Middle frontal gyrus (tissue), 1 donor: ENCODE measurements at regions not wholly inside any gene's neighbourhood (a gene's known extent, or its start where the extent isn't known, plus 50 kb on each side); places are given as distances from the start of the nearest gene placed in this dataset.
"Not testable (repeated sequence)": the region's sequence is repeated elsewhere in the genome, so short reads cannot be mapped to it uniquely, and the experiment has no call there.

ENCODE experiments used
- DNase-seq: peaks from one replicate; pipeline ENCODE4 v3.0.0-alpha.2; 2015; ENCODE audit warnings: low spot score; ENCODE audit errors: extremely low spot score

- no peak for DNase-seq
These were observed 338.3 kb downstream of the ETV1 start for GRCh38 chr7:13651167-13651566.

- DNase-seq = no peak
These were observed 333.1 kb downstream of the ETV1 start for GRCh38 chr7:13656330-13656729.

DNA sequence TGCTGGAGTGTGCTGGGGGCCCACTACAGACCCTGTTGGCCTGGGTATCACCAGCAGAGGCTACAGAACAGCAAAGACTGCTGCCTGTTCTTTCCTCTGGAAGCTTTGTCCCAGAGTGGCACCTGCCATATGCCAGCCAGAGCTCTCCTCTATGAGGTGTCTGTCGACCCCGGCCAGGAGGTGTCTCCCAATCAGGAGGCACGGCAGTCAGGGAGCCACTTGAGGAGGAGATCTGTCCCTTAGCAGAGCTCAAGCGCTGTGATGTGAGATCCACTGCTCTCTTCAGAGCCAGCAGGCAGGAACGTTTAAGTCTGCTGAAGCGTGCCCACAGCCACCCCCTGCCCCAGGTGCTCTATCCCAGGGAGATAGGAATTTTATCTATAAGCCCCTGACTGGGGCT lies 316.2 kb downstream of the ETV1 start:
- no peak for DNase-seq

- no peak for DNase-seq
These were observed 306.8 kb downstream of the ETV1 start for GRCh38 chr7:13682626-13683025.

GRCh38 chr7:13687500-13687899 lies 302.0 kb downstream of the ETV1 start:
- no peak for DNase-seq

DNA sequence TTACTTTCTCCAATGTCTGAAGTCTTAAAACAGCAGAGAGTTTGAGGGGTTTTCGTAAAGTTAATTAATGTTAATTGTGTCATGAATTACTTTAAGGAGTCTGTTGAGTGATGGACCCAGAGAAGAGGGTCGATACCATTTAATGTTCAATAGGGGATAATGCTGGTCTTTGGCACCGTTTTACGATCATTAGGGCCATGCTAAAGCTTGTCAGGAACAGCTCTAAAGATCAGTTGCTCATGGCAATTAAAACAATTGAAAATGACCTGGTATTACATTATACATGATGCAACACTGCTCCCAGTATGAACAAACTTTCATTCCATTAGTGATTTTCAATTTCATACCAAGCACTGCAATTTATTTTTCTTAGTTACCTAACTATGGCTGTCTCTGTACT lies 296.9 kb downstream of the ETV1 start:
- no peak for DNase-seq

DNA sequence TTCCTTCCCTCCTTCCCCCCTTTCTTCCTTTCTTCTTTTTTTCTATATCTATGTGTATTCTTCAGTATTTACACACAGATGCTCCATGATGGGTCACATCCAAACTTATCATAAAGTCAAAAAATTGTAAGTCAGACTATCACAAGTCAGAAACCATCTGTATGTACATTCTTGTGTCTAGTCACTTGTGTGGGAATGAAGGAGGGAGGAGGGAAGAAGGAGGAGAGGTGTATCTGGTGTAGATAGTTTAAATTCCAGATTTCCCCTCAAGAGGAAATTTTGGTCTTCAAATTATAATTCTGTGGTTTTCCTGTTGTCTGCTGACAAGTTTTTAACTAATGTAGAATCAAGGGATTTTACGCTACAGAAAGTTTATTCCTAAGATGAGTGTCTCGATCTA lies 287.2 kb downstream of the ETV1 start:
- DNase-seq = no peak

GRCh38 chr7:13708670-13709069 lies 280.8 kb downstream of the ETV1 start:
- DNase-seq = no peak

DNA sequence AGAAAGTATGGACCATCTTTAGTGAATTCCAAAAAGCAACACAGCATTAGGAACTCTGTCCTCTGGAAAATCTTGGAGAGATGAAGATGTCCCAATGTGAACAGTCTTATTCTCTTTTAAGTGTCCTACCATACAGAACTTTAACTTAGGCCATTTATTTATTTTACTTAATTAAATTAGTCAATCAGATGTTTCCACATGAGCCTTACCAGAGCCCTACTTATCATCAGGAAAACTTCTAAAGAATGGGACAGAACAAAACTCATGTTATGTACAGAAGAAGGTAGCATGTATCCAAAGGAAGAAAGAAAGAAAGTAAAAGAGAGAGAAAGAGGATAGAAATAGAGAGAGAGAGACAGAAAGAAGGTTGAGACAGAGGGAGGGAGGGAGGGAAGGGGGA lies 276.4 kb downstream of the ETV1 start:
- DNase-seq = no peak

- no peak for DNase-seq
These were observed 273.9 kb downstream of the ETV1 start for GRCh38 chr7:13715534-13715933.

- no peak for DNase-seq
These were observed 272.4 kb downstream of the ETV1 start for GRCh38 chr7:13717031-13717430.

- DNase-seq = no peak
These were observed 265.1 kb downstream of the ETV1 start for GRCh38 chr7:13724191-13724976.

DNA sequence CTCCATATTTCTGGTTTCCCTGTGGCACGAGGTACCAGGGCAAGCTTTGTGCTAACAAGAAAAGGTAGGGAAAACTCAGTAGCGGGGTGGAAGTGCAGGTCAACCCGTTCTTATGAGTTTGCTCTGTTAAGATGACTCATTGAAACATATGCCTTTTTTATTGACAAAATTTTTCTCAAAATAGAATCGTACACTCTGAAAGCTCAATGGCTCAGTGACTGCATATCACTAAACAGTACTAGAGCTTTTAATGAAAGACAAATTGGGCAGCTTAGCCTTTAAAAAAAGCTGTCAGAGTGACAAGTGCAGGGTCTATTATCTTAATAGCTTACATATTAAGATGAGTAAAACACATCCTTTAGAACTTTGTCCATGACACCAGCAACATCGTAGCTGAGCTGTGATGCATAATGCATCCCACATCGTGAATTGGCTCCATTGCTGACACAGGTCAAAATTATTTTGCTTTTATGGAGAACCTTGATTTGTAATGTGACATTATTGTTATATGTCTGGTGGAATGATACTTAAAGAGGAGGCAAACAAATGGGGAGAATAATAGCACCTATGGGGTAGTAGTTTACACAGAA lies 264.4 kb downstream of the ETV1 start:
- DNase-seq = no peak

GRCh38 chr7:13725591-13725990 lies 263.9 kb downstream of the ETV1 start:
- no peak for DNase-seq

DNA sequence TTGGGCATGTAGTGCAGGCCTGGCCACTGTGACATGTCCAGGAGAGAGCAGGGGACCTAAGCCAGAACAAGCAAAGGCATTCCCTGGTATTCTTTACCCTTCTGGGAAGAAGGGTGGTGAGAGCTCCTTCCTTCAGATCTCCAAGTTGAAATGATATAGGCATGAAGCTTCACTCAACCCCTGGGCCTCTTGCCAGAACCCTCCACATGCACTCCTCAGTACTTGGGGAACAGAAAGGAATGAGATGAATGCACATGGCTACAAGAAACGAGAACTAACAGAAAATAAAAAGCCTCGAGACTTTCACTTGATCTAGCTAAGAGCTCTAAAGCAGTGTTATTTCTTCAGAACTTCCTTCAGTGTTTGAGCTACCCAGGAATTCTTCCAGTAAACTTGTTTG lies 262.2 kb downstream of the ETV1 start:
- DNase-seq = no peak

- no peak for DNase-seq
These were observed 261.7 kb downstream of the ETV1 start for GRCh38 chr7:13727751-13728150.

DNA sequence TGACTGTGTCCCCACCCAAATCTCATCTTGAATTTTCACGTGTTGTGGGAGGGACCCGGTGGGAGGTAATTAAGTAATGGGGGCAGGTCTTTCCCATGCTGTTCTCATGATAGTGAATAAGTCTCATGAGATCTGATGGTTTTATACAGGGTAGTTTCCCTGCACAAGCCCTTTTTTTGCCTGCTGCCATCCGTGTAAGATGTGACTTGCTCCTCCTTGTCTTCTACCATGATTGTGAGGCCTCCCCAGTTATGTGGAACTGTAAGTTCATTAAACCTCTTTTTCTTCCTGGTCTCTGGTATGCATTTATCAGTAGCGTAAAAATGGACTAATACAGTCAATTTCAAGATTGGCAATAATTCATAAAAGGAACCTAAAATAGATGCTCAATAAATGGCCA lies 261.0 kb downstream of the ETV1 start:
- not testable (repeated sequence) for DNase-seq

DNA sequence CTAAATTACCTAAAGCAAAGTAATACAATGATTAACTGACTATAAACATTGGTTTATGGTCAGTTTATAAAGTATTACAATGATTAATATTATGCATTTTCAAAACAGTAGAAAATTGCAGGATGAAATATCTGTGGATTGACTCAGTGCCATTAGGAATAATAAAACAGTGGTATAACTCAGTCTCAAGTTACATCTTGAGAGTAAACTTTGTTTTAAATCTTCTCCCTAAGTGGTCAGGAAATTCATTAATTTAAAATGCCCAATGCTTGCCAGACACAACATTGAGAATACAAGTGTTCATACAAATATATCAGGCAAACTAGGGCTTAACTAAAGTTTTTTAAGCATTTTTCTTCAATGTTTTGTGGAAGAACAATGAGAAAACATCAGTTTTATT lies 257.8 kb downstream of the ETV1 start:
- DNase-seq = no peak

GRCh38 chr7:13737563-13737962 lies 251.9 kb downstream of the ETV1 start:
- DNase-seq = no peak

DNA sequence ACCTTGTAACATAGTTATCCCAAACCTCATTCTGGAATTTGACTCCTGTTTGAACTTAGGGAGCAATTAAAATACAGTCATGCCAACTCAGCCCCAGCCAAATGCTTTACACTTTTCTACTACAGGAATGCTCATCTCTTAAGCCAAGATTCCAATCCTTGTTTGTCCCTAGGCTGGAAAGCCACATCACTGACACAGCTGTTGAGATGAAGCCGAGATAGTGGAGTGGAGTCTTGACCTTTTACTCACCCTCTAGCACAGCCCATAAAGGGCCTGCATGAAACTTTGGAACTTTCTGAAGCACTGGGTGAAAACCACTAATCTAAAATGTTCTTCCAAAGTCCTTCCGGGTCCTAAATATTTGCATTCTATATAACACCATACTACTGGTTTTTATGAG lies 247.3 kb downstream of the ETV1 start:
- no peak for DNase-seq

- DNase-seq = no peak
These were observed 246.7 kb downstream of the ETV1 start for GRCh38 chr7:13742811-13743210.

DNA sequence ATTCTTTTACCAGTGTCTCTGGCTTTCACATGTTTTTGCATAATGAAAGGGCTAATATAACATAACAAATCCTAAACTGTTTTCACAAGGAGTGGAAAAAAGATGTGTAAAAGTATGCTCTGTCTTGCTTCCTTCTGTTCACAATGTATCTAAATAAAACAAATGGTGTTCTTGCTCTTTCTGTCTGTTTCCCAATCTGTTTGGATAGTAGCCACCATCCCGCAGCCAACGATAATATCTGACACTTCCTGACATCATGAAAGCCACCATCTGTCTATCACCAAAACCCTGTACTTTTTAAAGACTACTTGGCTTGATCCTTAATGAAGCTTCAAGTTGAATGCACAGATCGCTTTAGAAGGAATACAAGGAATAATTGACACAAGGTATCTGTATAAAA lies 246.2 kb downstream of the ETV1 start:
- DNase-seq = no peak

DNA sequence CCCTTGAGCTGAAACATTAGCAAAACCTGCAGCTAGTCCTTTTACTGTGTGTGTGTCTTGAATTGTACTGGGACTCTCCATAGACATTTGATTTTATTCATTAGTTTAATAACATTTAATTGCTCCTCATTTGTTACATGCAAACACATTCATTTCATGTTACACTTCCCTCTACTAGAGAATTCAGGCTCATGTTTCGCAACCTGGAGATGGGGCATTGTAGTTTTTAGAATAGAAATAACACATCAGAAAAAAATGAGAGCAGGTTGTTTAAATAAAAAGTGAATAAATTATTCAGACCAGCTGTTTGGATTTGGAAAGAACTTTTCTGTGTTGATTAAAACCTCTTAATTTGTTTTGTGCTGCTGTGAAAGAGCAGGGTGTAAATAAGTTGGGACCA lies 243.9 kb downstream of the ETV1 start:
- DNase-seq = no peak
